Parathyroid adenoma (tissue), 2 donors: ENCODE measurements at regions not wholly inside any gene's neighbourhood (a gene's known extent, or its start where the extent isn't known, plus 50 kb on each side); places are given as distances from the start of the nearest gene placed in this dataset.
"Not testable (repeated sequence)": the region's sequence is repeated elsewhere in the genome, so short reads cannot be mapped to it uniquely, and the experiment has no call there.

Experiments used
- H2AFZ ChIP-seq: fragments of 300-600 bp; sonication (generic); one replicate; pipeline ENCODE4 v1.7.0; 2017; ENCODE audit warnings: antibody characterized with exemption, mild to moderate bottlenecking
- H3K27ac ChIP-seq: fragments of 300-600 bp; sonication (generic); one replicate; pipeline ENCODE4 v1.7.0; 2017
- H3K27me3 ChIP-seq: fragments of 300-600 bp; sonication (generic); one replicate; pipeline ENCODE4 v1.7.0; 2017; ENCODE audit warnings: low read length; ENCODE audit not compliant: control insufficient read depth, insufficient read depth
- H3K36me3 ChIP-seq: fragments of 300-600 bp; sonication (generic); one replicate; pipeline ENCODE4 v1.7.0; 2017; ENCODE audit warnings: low read length; ENCODE audit not compliant: control insufficient read depth, insufficient read depth
- H3K4me1 ChIP-seq: fragments of 300-600 bp; sonication (generic); one replicate; pipeline ENCODE4 v1.7.0; 2017; ENCODE audit warnings: control low read depth
- H3K4me2 ChIP-seq: fragments of 300-600 bp; sonication (generic); one replicate; pipeline ENCODE4 v1.7.0; 2017; ENCODE audit warnings: low read length
- H3K4me3 ChIP-seq: fragments of 300-600 bp; sonication (generic); one replicate; pipeline ENCODE4 v1.7.0; 2017; ENCODE audit warnings: low read depth, low read length
- H3K79me2 ChIP-seq: fragments of 300-600 bp; sonication (generic); one replicate; pipeline ENCODE4 v1.7.0; 2017; ENCODE audit warnings: control low read depth
- H3K9ac ChIP-seq: fragments of 300-600 bp; sonication (generic); one replicate; pipeline ENCODE4 v1.7.0; 2017; ENCODE audit warnings: mild to moderate bottlenecking
- H3K9me3 ChIP-seq: fragments of 300-600 bp; sonication (generic); one replicate; pipeline ENCODE4 v1.7.0; 2017; ENCODE audit warnings: low read length; ENCODE audit not compliant: control insufficient read depth
- CTCF ChIP-seq: fragments of 300-600 bp; sonication (generic); IDR thresholded peaks from one replicate; pipeline ENCODE4 v1.7.0; 2017; ENCODE audit warnings: antibody characterized with exemption, mild to moderate bottlenecking
- donor health status: primary hyperparathyroidism.

- H3K9me3 ChIP-seq: no peaks in the 10 kb centered on the region
- no peak overlapping the region for H3K4me3 ChIP-seq
- no peak overlapping the region for H3K9ac ChIP-seq
- no peaks in the 10 kb centered on the region for H3K79me2 ChIP-seq
- no peak overlapping the region for H3K27ac ChIP-seq
- H3K4me1 ChIP-seq: peaks cover 2% of the 10 kb centered on the region
- TF ChIP-seq CTCF: no peak
- no peak overlapping the region for H2AFZ ChIP-seq
- no peak overlapping the region for H3K4me2 ChIP-seq
- no peaks in the 10 kb centered on the region for H3K36me3 ChIP-seq
- no peaks in the 10 kb centered on the region for H3K27me3 ChIP-seq
Observed at GRCh38 chr16:29232811-29233704, 173.5 kb downstream of the NPIPB11 start.

- not testable (repeated sequence) for H3K27ac ChIP-seq, H2AFZ ChIP-seq, H3K4me2 ChIP-seq, H3K27me3 ChIP-seq, H3K4me3 ChIP-seq, H3K79me2 ChIP-seq, H3K9ac ChIP-seq, H3K4me1 ChIP-seq, H3K9me3 ChIP-seq, H3K36me3 ChIP-seq
Observed at GRCh38 chr16:29232160-29232705, 174.3 kb downstream of the NPIPB11 start.

- no peak for TF ChIP-seq CTCF
- H3K9ac ChIP-seq: no peak overlapping the region
- H3K4me3 ChIP-seq: no peak overlapping the region
- H3K4me1 ChIP-seq: peaks cover 2% of the 10 kb centered on the region
- peak overlapping the region; percentile 32 for H3K27ac ChIP-seq
- no peaks in the 10 kb centered on the region for H3K79me2 ChIP-seq
- H3K9me3 ChIP-seq: no peaks in the 10 kb centered on the region
- H2AFZ ChIP-seq: peak overlapping the region; percentile 86
- H3K4me2 ChIP-seq: no peak overlapping the region
- H3K36me3 ChIP-seq: no peaks in the 10 kb centered on the region
- no peaks in the 10 kb centered on the region for H3K27me3 ChIP-seq
Observed at GRCh38 chr16:29231244-29231643, 175.3 kb downstream of the NPIPB11 start.

- no peaks in the 10 kb centered on the region for H3K9me3 ChIP-seq
- no peak overlapping the region for H3K9ac ChIP-seq
- H3K4me3 ChIP-seq: no peak overlapping the region
- TF ChIP-seq CTCF: no peak
- H2AFZ ChIP-seq: peak overlapping the region; percentile 86
- H3K27ac ChIP-seq: peak overlapping the region; percentile 32
- H3K27me3 ChIP-seq: no peaks in the 10 kb centered on the region
- peaks cover 2% of the 10 kb centered on the region for H3K4me1 ChIP-seq
- no peak overlapping the region for H3K4me2 ChIP-seq
- H3K79me2 ChIP-seq: no peaks in the 10 kb centered on the region
- H3K36me3 ChIP-seq: no peaks in the 10 kb centered on the region
Observed at GRCh38 chr16:29230671-29231096, 175.8 kb downstream of the NPIPB11 start.

GRCh38 chr16:29230006-29230668, 176.4 kb downstream of the NPIPB11 start:
- H3K27me3 ChIP-seq, H3K9ac ChIP-seq, H3K79me2 ChIP-seq, H3K27ac ChIP-seq, H3K9me3 ChIP-seq, H3K4me1 ChIP-seq, H3K4me3 ChIP-seq, H2AFZ ChIP-seq, H3K36me3 ChIP-seq, H3K4me2 ChIP-seq: not testable (repeated sequence)

- H3K4me3 ChIP-seq, H3K79me2 ChIP-seq, H3K4me1 ChIP-seq, H3K4me2 ChIP-seq, H3K36me3 ChIP-seq, H3K27ac ChIP-seq, H2AFZ ChIP-seq, H3K9me3 ChIP-seq, H3K27me3 ChIP-seq, H3K9ac ChIP-seq: not testable (repeated sequence)
Observed at GRCh38 chr16:29229616-29230005, 176.9 kb downstream of the NPIPB11 start.

GRCh38 chr16:29228664-29229611, 177.6 kb downstream of the NPIPB11 start:
- not testable (repeated sequence) for H3K9me3 ChIP-seq, H3K4me2 ChIP-seq, H3K4me1 ChIP-seq, H3K4me3 ChIP-seq, H2AFZ ChIP-seq, H3K9ac ChIP-seq, H3K27ac ChIP-seq, H3K79me2 ChIP-seq, H3K36me3 ChIP-seq, H3K27me3 ChIP-seq
